WTC11 (cell line): ENCODE measurements at regions not wholly inside any gene's neighbourhood (a gene's known extent, or its start where the extent isn't known, plus 50 kb on each side); places are given as distances from the start of the nearest gene placed in this dataset.

Experiments
- ATAC-seq: fragments of 200-7000 bp; cut with Tn5 transposase; 2 replicates; pipeline ENCODE4 v1.10.0; 2021; ENCODE audit warnings: mild to moderate bottlenecking, moderate library complexity
- CTCF ChIA-PET: fragments of 300-600 bp; sonication (Branson Sonifier 250); formaldehyde crosslinking; loops from one replicate; lab custom pipeline; 2021; ENCODE audit warnings: antibody characterized with exemption; lab: Charles Lee
- POLR2A ChIA-PET: fragments of 350-600 bp; sonication (Branson Sonifier 250); formaldehyde crosslinking; loops from one replicate; lab custom pipeline; 2021; ENCODE audit warnings: antibody characterized with exemption; lab: Charles Lee
- DNase-seq: peaks from one replicate; pipeline ENCODE4 v3.0.0; 2021; ENCODE audit warnings: low spot score
- H3K27ac Mint-ChIP-seq: 2 replicates; pipeline ENCODE4 v1.8.0; 2021; ENCODE audit warnings: mixed read lengths
- H3K27me3 Mint-ChIP-seq: 2 replicates; pipeline ENCODE4 v1.8.0; 2021; ENCODE audit warnings: low read depth, mild to moderate bottlenecking, moderate library complexity, mixed read lengths
- H3K36me3 Mint-ChIP-seq: 2 replicates; pipeline ENCODE4 v1.8.0; 2021; ENCODE audit warnings: mixed read lengths
- H3K4me1 Mint-ChIP-seq: 2 replicates; pipeline ENCODE4 v1.8.0; 2022; ENCODE audit warnings: mixed read lengths
- H3K4me3 Mint-ChIP-seq: 2 replicates; pipeline ENCODE4 v1.8.0; 2021; ENCODE audit warnings: mild to moderate bottlenecking, moderate library complexity, mixed read lengths
- H3K9me3 Mint-ChIP-seq: 2 replicates; pipeline ENCODE4 v1.8.0; 2021; ENCODE audit warnings: mixed read lengths
- AR ChIP-seq: fragments of 250-450 bp; sonication (Bioruptor Pico); IDR thresholded peaks from 2 replicates; pipeline ENCODE4 v1.9.0; 2021; ENCODE audit warnings: mild to moderate bottlenecking
- ARID4B ChIP-seq: sonication (generic); formaldehyde crosslinking; IDR thresholded peaks from 2 replicates; pipeline ENCODE4 v1.8.0; 2023; ENCODE audit warnings: missing genetic modification reagents, mild to moderate bottlenecking, borderline replicate concordance
- CTCF ChIP-seq: fragments of 200-600 bp; IDR thresholded peaks from 2 replicates; pipeline ENCODE4 v1.8.0; 2022; ENCODE audit warnings: antibody characterized with exemption
- E2F5 ChIP-seq: sonication (generic); formaldehyde crosslinking; IDR thresholded peaks from 2 replicates; pipeline ENCODE4 v1.8.1; 2022; ENCODE audit warnings: mild to moderate bottlenecking, moderate library complexity, missing genetic modification reagents
- EMX1 ChIP-seq: fragments of 250-450 bp; sonication (Bioruptor Pico); IDR thresholded peaks from 2 replicates; pipeline ENCODE4 v1.8.0; 2021; ENCODE audit warnings: mild to moderate bottlenecking
- FOXK1 ChIP-seq: sonication (generic); formaldehyde crosslinking; IDR thresholded peaks from 2 replicates; pipeline ENCODE4 v1.8.0; 2022; ENCODE audit warnings: mild to moderate bottlenecking, moderate library complexity, missing genetic modification reagents
- GTF2I ChIP-seq: fragments of 250-450 bp; sonication (Bioruptor Pico); conservative IDR thresholded peaks from 2 replicates; pipeline ENCODE4 v1.4.0; 2021; ENCODE audit warnings: mild to moderate bottlenecking
- JAZF1 ChIP-seq: fragments of 250-450 bp; sonication (Bioruptor Pico); IDR thresholded peaks from 2 replicates; pipeline ENCODE4 v1.9.0; 2021; ENCODE audit warnings: moderate library complexity, mild to moderate bottlenecking, inconsistent platforms
- MYBL2 ChIP-seq: sonication (generic); formaldehyde crosslinking; IDR thresholded peaks from 2 replicates; pipeline ENCODE4 v1.8.1; 2023; ENCODE audit warnings: mild to moderate bottlenecking, moderate library complexity, missing genetic modification reagents
- NR2C2 ChIP-seq: sonication (generic); formaldehyde crosslinking; IDR thresholded peaks from 2 replicates; pipeline ENCODE4 v1.8.0; 2022; ENCODE audit warnings: mild to moderate bottlenecking, missing genetic modification reagents
- SOX15 ChIP-seq: fragments of 250-450 bp; sonication (Bioruptor Pico); IDR thresholded peaks from 2 replicates; pipeline ENCODE4 v1.9.0; 2021; ENCODE audit warnings: mild to moderate bottlenecking
- ZNF232 ChIP-seq: sonication (generic); formaldehyde crosslinking; IDR thresholded peaks from 2 replicates; pipeline ENCODE4 v1.8.0; 2022; ENCODE audit warnings: mild to moderate bottlenecking, missing genetic modification reagents
- ZNF416 ChIP-seq: fragments of 250-450 bp; sonication (Bioruptor Pico); IDR thresholded peaks from 2 replicates; pipeline ENCODE4 v1.9.0; 2021; ENCODE audit warnings: mild to moderate bottlenecking, inconsistent platforms
- ZNF423 ChIP-seq: fragments of 250-450 bp; sonication (Bioruptor Pico); IDR thresholded peaks from 2 replicates; pipeline ENCODE4 v2.1.2; 2022; ENCODE audit warnings: mild to moderate bottlenecking, moderate library complexity
- ZNF425 ChIP-seq: fragments of 250-450 bp; sonication (Bioruptor Pico); conservative IDR thresholded peaks from 2 replicates; pipeline ENCODE4 v1.9.0; 2021; ENCODE audit warnings: mild to moderate bottlenecking

GRCh38 chr2:12004713-12005112, 258.3 kb downstream of the LPIN1 start (continued):
- TF ChIP-seq E2F5 (CRISPR knock-in tag) = no peak
- TF ChIP-seq ZNF423 (CRISPR knock-in tag) = no peak

GRCh38 chr2:12005886-12006681, 259.7 kb downstream of the LPIN1 start:
- H3K36me3 Mint-ChIP-seq = no peaks in the 10 kb centered on the region
- ChIA-PET CTCF (interaction anchor here (0.8 kb wide), 1 partner anchor 177 kb away, joined by 3 read pairs; no protein-coding TSS in a partner anchor), POLR2A (interaction anchor here (0.6 kb wide), 1 partner anchor 248 kb away, joined by 4 read pairs; no protein-coding TSS in a partner anchor)
- TF ChIP-seq ZNF416 (CRISPR knock-in tag) (no peak), ZNF425 (CRISPR knock-in tag) (no peak), GTF2I (CRISPR knock-in tag) (no peak), MYBL2 (CRISPR knock-in tag) (no peak), NR2C2 (no peak), EMX1 (CRISPR knock-in tag) (no peak), ARID4B (CRISPR knock-in tag) (no peak), CTCF (no peak), FOXK1 (CRISPR knock-in tag) (no peak), SOX15 (CRISPR knock-in tag) (no peak), JAZF1 (CRISPR knock-in tag) (no peak), AR (no peak), ZNF232 (CRISPR knock-in tag) (no peak), E2F5 (CRISPR knock-in tag) (no peak)
- no peak for ATAC-seq
- peaks cover 19% of the 10 kb centered on the region for H3K4me1 Mint-ChIP-seq
- H3K4me3 Mint-ChIP-seq = no peak overlapping the region
- no peaks in the 10 kb centered on the region for H3K27me3 Mint-ChIP-seq
- H3K9me3 Mint-ChIP-seq = peaks cover 8% of the 10 kb centered on the region
- no peak overlapping the region for H3K27ac Mint-ChIP-seq
- DNase-seq = no peak
